HG03066 (cell line): ENCODE measurements at regions not wholly inside any gene's neighbourhood (a gene's known extent, or its start where the extent isn't known, plus 50 kb on each side); places are given as distances from the start of the nearest gene placed in this dataset.
"Not testable (repeated sequence)": the region's sequence is repeated elsewhere in the genome, so short reads cannot be mapped to it uniquely, and the experiment has no call there.

Source experiments
- ATAC-seq: cut with Tn5 transposase; IDR thresholded peaks from one replicate; pipeline ENCODE4 v1.9.1; 2021; ENCODE audit warnings: low read depth; ENCODE audit not compliant: unreplicated experiment

GRCh38 chr2:87651589-87651988 lies 96.3 kb upstream of the PLGLB2 start:
- ATAC-seq = not testable (repeated sequence)

GRCh38 chr2:87653373-87653772 lies 94.5 kb upstream of the PLGLB2 start:
- not testable (repeated sequence) for ATAC-seq

GRCh38 chr2:87654136-87654814 lies 93.6 kb upstream of the PLGLB2 start:
- not testable (repeated sequence) for ATAC-seq

- not testable (repeated sequence) for ATAC-seq
Measured at GRCh38 chr2:87657915-87658314, 90.0 kb upstream of the PLGLB2 start.

GRCh38 chr2:87658357-87658756 lies 89.5 kb upstream of the PLGLB2 start:
- not testable (repeated sequence) for ATAC-seq

GRCh38 chr2:87658976-87659375 lies 88.9 kb upstream of the PLGLB2 start:
- ATAC-seq = not testable (repeated sequence)

- not testable (repeated sequence) for ATAC-seq
Measured at GRCh38 chr2:87660164-87660563, 87.7 kb upstream of the PLGLB2 start.

- ATAC-seq = not testable (repeated sequence)
Measured at GRCh38 chr2:87662316-87663290, 85.3 kb upstream of the PLGLB2 start.

GRCh38 chr2:87663347-87663746 lies 84.5 kb upstream of the PLGLB2 start:
- not testable (repeated sequence) for ATAC-seq

GRCh38 chr2:87667027-87667426 lies 80.9 kb upstream of the PLGLB2 start:
- ATAC-seq = not testable (repeated sequence)

GRCh38 chr2:87668361-87668760 lies 79.5 kb upstream of the PLGLB2 start:
- not testable (repeated sequence) for ATAC-seq

- ATAC-seq = not testable (repeated sequence)
Measured at GRCh38 chr2:87669633-87670231, 78.2 kb upstream of the PLGLB2 start.

- ATAC-seq = not testable (repeated sequence)
Measured at GRCh38 chr2:87672404-87672803, 75.5 kb upstream of the PLGLB2 start.

- not testable (repeated sequence) for ATAC-seq
Measured at GRCh38 chr2:87674729-87675128, 73.2 kb upstream of the PLGLB2 start.

GRCh38 chr2:87675487-87675886 lies 72.4 kb upstream of the PLGLB2 start:
- ATAC-seq = not testable (repeated sequence)

- not testable (repeated sequence) for ATAC-seq
Measured at GRCh38 chr2:87677421-87677923, 70.4 kb upstream of the PLGLB2 start.

- not testable (repeated sequence) for ATAC-seq
Measured at GRCh38 chr2:87678742-87679173, 69.1 kb upstream of the PLGLB2 start.

GRCh38 chr2:87679950-87680349 lies 67.9 kb upstream of the PLGLB2 start:
- ATAC-seq = not testable (repeated sequence)

- not testable (repeated sequence) for ATAC-seq
Measured at GRCh38 chr2:87680691-87681090, 67.2 kb upstream of the PLGLB2 start.

- ATAC-seq = not testable (repeated sequence)
Measured at GRCh38 chr2:87683451-87683850, 64.4 kb upstream of the PLGLB2 start.

GRCh38 chr2:87683961-87684360 lies 63.9 kb upstream of the PLGLB2 start:
- not testable (repeated sequence) for ATAC-seq
